Thoracic aorta (tissue), 2 donors: ENCODE measurements at regions not wholly inside any gene's neighbourhood (a gene's known extent, or its start where the extent isn't known, plus 50 kb on each side); places are given as distances from the start of the nearest gene placed in this dataset.

Source experiments
- ATAC-seq: fragments of 150-250 bp; one replicate; pipeline ENCODE4 v1.8.0; 2017; ENCODE audit warnings: low read depth; ENCODE audit not compliant: insufficient number of reproducible peaks, low FRiP score
- DNase-seq: peaks from one replicate; pipeline ENCODE4 v3.0.0-alpha.2; 2020; ENCODE audit warnings: low spot score
- H3K27ac ChIP-seq, 2 donors: fragments of 200-600 bp; sonication (generic); 1 replicate in 1 of 2; 2 replicates in 1 of 2; pipeline ENCODE4 v1.5.1; 2016; ENCODE audit warnings: mild to moderate bottlenecking in 2 of 2, moderate library complexity in 2 of 2
- H3K27me3 ChIP-seq: fragments of 200-600 bp; sonication (generic); replicated peaks from 2 replicates; pipeline ENCODE4 v1.6.0; 2016; ENCODE audit warnings: mild to moderate bottlenecking; ENCODE audit not compliant: insufficient read depth
- H3K36me3 ChIP-seq: fragments of 200-600 bp; sonication (generic); one replicate; pipeline ENCODE4 v1.5.1; 2016
- H3K4me1 ChIP-seq, 2 donors: fragments of 200-600 bp; sonication (generic); 1 replicate in 1 of 2; 2 replicates in 1 of 2; pipeline versions ENCODE4 v1.5.1 to v1.6.0; 2016; ENCODE audit warnings: low read depth in 2 of 2, mild to moderate bottlenecking in 1 of 2; ENCODE audit not compliant: control insufficient read depth in 1 of 2
- H3K4me3 ChIP-seq: fragments of 200-600 bp; sonication (generic); 2 replicates; pipeline ENCODE4 v1.5.1; 2016; ENCODE audit warnings: mild to moderate bottlenecking
- H3K9me3 ChIP-seq: fragments of 200-600 bp; sonication (generic); 2 replicates; pipeline ENCODE4 v1.5.1; 2016
- CTCF ChIP-seq: fragments of 200-600 bp; sonication (generic); IDR thresholded peaks from one replicate; pipeline ENCODE4 v1.5.1; 2019; ENCODE audit warnings: antibody characterized with exemption

- Histone ChIP-seq H3K27me3 (no peaks in the 10 kb centered on the region), H3K27ac (no peak overlapping the region), H3K36me3 (no peaks in the 10 kb centered on the region), H3K4me3 (no peak overlapping the region), H3K4me1 (no peaks in the 10 kb centered on the region), H3K9me3 (no peaks in the 10 kb centered on the region)
- no peak for TF ChIP-seq CTCF
- DNase-seq (no peak), ATAC-seq (no peak)
These were observed 912.1 kb downstream of the SLC4A3 start for GRCh38 chr2:220539481-220539880.

- no peak for TF ChIP-seq CTCF
- Histone ChIP-seq H3K4me1 (no peaks in the 10 kb centered on the region), H3K9me3 (no peaks in the 10 kb centered on the region), H3K4me3 (no peak overlapping the region), H3K36me3 (no peaks in the 10 kb centered on the region), H3K27me3 (no peaks in the 10 kb centered on the region), H3K27ac (no peak overlapping the region)
- ATAC-seq (no peak), DNase-seq (no peak)
These were observed 916.6 kb downstream of the SLC4A3 start for GRCh38 chr2:220544049-220544448.

- Histone ChIP-seq H3K4me1 (peaks cover 0 to 9% of the 10 kb centered on the region in 2 donors), H3K9me3 (no peaks in the 10 kb centered on the region), H3K27ac (no peak overlapping the region), H3K27me3 (no peaks in the 10 kb centered on the region), H3K4me3 (no peak overlapping the region), H3K36me3 (no peaks in the 10 kb centered on the region)
- DNase-seq, result no peak
- no peak for ATAC-seq
- no peak for TF ChIP-seq CTCF
These were observed 923.7 kb downstream of the SLC4A3 start for GRCh38 chr2:220550995-220551700.

DNA sequence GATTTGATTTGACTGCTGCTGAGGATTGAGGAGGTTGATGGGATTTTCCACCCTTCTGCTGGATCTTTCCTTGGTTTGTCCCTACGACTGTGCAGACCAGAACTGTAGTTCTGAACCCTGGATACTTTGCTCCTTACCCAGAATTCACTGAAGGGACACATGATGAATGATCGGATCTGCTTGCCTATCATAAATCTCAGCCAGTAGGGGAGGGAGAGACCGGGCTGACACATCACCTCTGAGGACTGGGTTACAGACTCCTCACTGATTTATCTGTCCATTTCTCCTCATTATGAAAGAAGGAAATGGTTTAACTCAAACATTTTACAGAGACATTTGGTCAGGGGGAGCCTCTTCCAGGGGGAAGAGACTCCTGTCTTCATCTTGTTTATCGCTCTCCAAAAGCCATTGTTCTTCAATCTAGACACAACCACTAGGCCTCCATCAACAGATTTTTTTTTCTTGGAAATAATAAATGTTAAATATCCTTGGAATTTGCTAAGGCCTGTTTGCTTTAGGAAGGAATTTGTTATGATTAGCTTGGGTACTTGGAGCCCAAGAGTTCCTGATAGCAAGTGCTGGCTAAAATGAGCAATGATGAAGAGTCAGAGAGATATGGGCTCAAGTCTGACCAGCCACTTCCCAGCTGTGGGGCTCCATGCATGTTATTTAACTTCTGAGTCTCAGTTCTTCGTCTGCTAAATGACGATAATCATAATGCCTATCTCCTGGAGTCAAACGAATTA is 925.5 kb downstream of the SLC4A3 start:
- Histone ChIP-seq H3K36me3 (no peaks in the 10 kb centered on the region), H3K4me1 (peaks cover 0 to 9% of the 10 kb centered on the region in 2 donors), H3K4me3 (no peak overlapping the region), H3K27ac (no peak overlapping the region), H3K9me3 (no peaks in the 10 kb centered on the region), H3K27me3 (no peaks in the 10 kb centered on the region)
- TF ChIP-seq CTCF, result no peak
- ATAC-seq (no peak), DNase-seq (no peak)

- Histone ChIP-seq H3K4me3 (no peak overlapping the region), H3K9me3 (no peaks in the 10 kb centered on the region), H3K27me3 (no peaks in the 10 kb centered on the region), H3K4me1 (peaks cover 0 to 9% of the 10 kb centered on the region in 2 donors), H3K36me3 (no peaks in the 10 kb centered on the region), H3K27ac (no peak overlapping the region)
- no peak for TF ChIP-seq CTCF
- ATAC-seq, result no peak
- DNase-seq, result no peak
These were observed 928.7 kb downstream of the SLC4A3 start for GRCh38 chr2:220555961-220556630.
